Neural cell (in vitro differentiated cells): ENCODE measurements at regions not wholly inside any gene's neighbourhood (a gene's known extent, or its start where the extent isn't known, plus 50 kb on each side); places are given as distances from the start of the nearest gene placed in this dataset.

Experiments
- EP300 ChIP-seq: fragments of 450-650 bp; conservative IDR thresholded peaks from 2 replicates; pipeline ENCODE4 v1.6.1; 2014; ENCODE audit warnings: antibody characterized with exemption, mild to moderate bottlenecking, moderate library complexity; ENCODE audit not compliant: poor library complexity, severe bottlenecking
- EZH2 ChIP-seq: fragments of 200-600, 300-800 bp; shearing (Covaris generic), sonication (generic); IDR thresholded peaks from 2 replicates; pipeline ENCODE4 v1.6.1; 2014; ENCODE audit warnings: antibody characterized with exemption, low read length, borderline replicate concordance, mild to moderate bottlenecking; ENCODE audit not compliant: insufficient read depth, poor library complexity, severe bottlenecking

- TF ChIP-seq EP300 (peak; percentile 96), EZH2 (no peak)
Observed at GRCh38 chr2:103254611-103255010, 492.8 kb downstream of the TMEM182 start.
